SU-DHL-6 (cell line): ENCODE measurements at regions not wholly inside any gene's neighbourhood (a gene's known extent, or its start where the extent isn't known, plus 50 kb on each side); places are given as distances from the start of the nearest gene placed in this dataset.

Experiments
- H2AFZ ChIP-seq: fragments of 200-600 bp; sonication (generic); 2 replicates; pipeline ENCODE4 v1.6.1; 2014; ENCODE audit warnings: low read depth, mild to moderate bottlenecking, moderate library complexity, mixed read lengths, antibody characterized with exemption, low read length; ENCODE audit not compliant: severe bottlenecking
- H3F3A ChIP-seq: fragments of 200-600 bp; shearing (Covaris generic); 2 replicates; pipeline ENCODE4 v1.6.0; 2016; ENCODE audit warnings: antibody characterized with exemption, mild to moderate bottlenecking; ENCODE audit not compliant: insufficient read depth
- H3K27ac ChIP-seq: fragments of 200-600 bp; sonication (generic); 2 replicates; pipeline ENCODE4 v1.5.1; 2016; ENCODE audit warnings: low read depth, mild to moderate bottlenecking, low read length, moderate library complexity, mixed read lengths
- H3K27me3 ChIP-seq: fragments of 200-600 bp; sonication (generic), shearing (Covaris generic); 2 replicates; pipeline ENCODE4 v1.6.0; 2014; ENCODE audit warnings: mild to moderate bottlenecking, low read length
- H3K36me3 ChIP-seq: fragments of 200-600 bp; sonication (generic); 2 replicates; pipeline ENCODE4 v1.6.1; 2014; ENCODE audit warnings: mild to moderate bottlenecking, low read length, mixed read lengths
- H3K4me2 ChIP-seq: fragments of 300-600, 200-600 bp; shearing (Covaris generic), sonication (generic); 2 replicates; pipeline ENCODE4 v1.6.0; 2014; ENCODE audit warnings: low read length, low read depth, mild to moderate bottlenecking; ENCODE audit not compliant: poor library complexity, severe bottlenecking
- H3K4me3 ChIP-seq: fragments of 200-600 bp; sonication (generic); 2 replicates; pipeline ENCODE4 v1.5.1; 2014; ENCODE audit warnings: antibody characterized with exemption, low read length, mild to moderate bottlenecking, mixed read lengths; ENCODE audit not compliant: insufficient read depth, poor library complexity, severe bottlenecking
- H3K79me2 ChIP-seq: fragments of 200-600 bp; sonication (generic); 2 replicates; pipeline ENCODE4 v1.6.1; 2014; ENCODE audit warnings: mild to moderate bottlenecking, low read length, moderate library complexity; ENCODE audit not compliant: insufficient read depth
- H3K9ac ChIP-seq: fragments of 200-600 bp; sonication (generic); 2 replicates; pipeline ENCODE4 v1.7.0; 2014; ENCODE audit warnings: mild to moderate bottlenecking, low read length
- H3K9me2 ChIP-seq: fragments of 200-600 bp; sonication (generic); replicated peaks from 2 replicates; pipeline ENCODE4 v1.6.1; 2014; ENCODE audit warnings: low read length; ENCODE audit not compliant: insufficient read depth
- H3K9me3 ChIP-seq: fragments of 200-600 bp; sonication (generic); 2 replicates; pipeline ENCODE4 v1.6.1; 2014; ENCODE audit warnings: low read length, mixed read lengths; ENCODE audit not compliant: insufficient read depth
- H4K20me1 ChIP-seq: fragments of 200-600 bp; sonication (generic); 2 replicates; pipeline ENCODE4 v1.6.1; 2014; ENCODE audit warnings: low read depth, mild to moderate bottlenecking, antibody characterized with exemption, low read length, moderate library complexity, mixed read lengths
- EZH2phosphoT487 ChIP-seq: fragments of 200-600 bp; sonication (generic), shearing (Covaris generic); conservative IDR thresholded peaks from 2 replicates; pipeline ENCODE4 v1.6.1; 2018; ENCODE audit warnings: mild to moderate bottlenecking, antibody characterized with exemption, low read length, moderate library complexity, mixed read lengths
- TF ChIP-seq, protein P1 (sequence below): fragments of 200-600 bp; sonication (generic); IDR thresholded peaks from one replicate; pipeline ENCODE4 v1.5.1; 2017; ENCODE audit warnings: antibody characterized with exemption, mild to moderate bottlenecking, low read length, moderate library complexity; ENCODE audit not compliant: insufficient read depth, poor library complexity, severe bottlenecking

DNA sequence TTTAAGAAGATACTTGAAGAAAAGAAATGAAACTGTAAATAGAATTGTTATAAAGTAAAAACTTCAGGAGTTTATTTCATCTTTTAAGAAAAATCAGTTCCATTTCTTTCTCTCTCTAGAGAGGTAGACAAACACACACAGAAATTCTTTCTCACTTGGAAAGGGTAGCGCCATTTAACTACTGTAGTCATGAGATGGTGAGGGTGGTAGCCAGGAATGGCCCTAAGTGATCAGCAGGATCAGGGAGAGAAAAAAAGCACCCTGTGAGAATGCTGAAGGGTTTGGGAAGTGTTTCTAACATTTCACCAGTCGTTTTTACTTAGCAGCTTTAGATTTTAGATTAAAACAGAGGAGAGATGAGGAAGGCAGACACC is 205.7 kb upstream of the RUNX1 start:
- TF ChIP-seq, protein P1, sequence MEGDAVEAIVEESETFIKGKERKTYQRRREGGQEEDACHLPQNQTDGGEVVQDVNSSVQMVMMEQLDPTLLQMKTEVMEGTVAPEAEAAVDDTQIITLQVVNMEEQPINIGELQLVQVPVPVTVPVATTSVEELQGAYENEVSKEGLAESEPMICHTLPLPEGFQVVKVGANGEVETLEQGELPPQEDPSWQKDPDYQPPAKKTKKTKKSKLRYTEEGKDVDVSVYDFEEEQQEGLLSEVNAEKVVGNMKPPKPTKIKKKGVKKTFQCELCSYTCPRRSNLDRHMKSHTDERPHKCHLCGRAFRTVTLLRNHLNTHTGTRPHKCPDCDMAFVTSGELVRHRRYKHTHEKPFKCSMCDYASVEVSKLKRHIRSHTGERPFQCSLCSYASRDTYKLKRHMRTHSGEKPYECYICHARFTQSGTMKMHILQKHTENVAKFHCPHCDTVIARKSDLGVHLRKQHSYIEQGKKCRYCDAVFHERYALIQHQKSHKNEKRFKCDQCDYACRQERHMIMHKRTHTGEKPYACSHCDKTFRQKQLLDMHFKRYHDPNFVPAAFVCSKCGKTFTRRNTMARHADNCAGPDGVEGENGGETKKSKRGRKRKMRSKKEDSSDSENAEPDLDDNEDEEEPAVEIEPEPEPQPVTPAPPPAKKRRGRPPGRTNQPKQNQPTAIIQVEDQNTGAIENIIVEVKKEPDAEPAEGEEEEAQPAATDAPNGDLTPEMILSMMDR: no peak
- no peak for TF ChIP-seq EZH2phosphoT487
- no peaks in the 10 kb centered on the region for H4K20me1 ChIP-seq
- H3K9ac ChIP-seq: no peak overlapping the region
- no peaks in the 10 kb centered on the region for H3K79me2 ChIP-seq
- no peaks in the 10 kb centered on the region for H3K27me3 ChIP-seq
- H3K9me2 ChIP-seq: no peaks in the 10 kb centered on the region
- H3K27ac ChIP-seq: no peak overlapping the region
- H2AFZ ChIP-seq: no peak overlapping the region
- no peaks in the 10 kb centered on the region for H3K36me3 ChIP-seq
- H3K9me3 ChIP-seq: peaks cover 18% of the 10 kb centered on the region
- no peak overlapping the region for H3K4me2 ChIP-seq
- no peaks in the 10 kb centered on the region for H3F3A ChIP-seq
- H3K4me3 ChIP-seq: no peak overlapping the region

DNA sequence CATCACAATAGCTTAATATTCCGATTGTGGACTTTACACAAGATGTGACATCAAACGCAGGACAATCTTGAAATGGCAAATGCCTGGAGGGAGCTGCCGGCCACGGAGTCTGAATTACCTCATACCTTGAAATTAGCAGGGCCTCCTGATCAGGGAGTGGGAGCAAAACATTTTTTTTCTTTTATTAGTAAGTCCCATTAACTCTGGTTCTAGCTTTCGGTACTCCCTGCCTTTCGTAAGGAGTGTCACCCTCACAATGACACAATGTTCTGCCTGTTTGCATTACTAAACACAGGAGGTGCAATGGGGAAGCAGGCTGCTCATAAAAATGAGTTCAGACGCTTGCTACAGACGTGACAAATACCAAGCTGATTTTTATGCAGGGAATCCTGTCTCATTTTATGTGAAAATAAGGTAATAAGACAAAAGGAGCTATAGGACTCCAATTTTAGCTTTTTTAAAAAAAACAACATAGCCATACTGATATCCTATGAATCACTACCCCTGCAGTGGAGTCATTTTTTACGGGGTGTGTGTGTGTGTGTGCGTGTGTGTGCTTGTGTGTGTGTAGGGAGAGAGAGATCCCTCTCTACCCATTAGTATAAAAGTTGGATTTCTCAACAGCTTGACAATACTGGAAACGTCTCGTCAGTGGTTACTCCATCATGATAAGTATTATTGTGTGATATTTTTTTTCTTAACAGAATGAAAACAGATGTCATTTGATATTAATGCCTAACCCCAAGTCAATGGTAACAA is 205.1 kb upstream of the RUNX1 start:
- no peaks in the 10 kb centered on the region for H3K27me3 ChIP-seq
- no peaks in the 10 kb centered on the region for H4K20me1 ChIP-seq
- no peak overlapping the region for H3K4me2 ChIP-seq
- no peak overlapping the region for H3K27ac ChIP-seq
- peaks cover 24% of the 10 kb centered on the region for H3K9me3 ChIP-seq
- H3K4me3 ChIP-seq: no peak overlapping the region
- H3K79me2 ChIP-seq: no peaks in the 10 kb centered on the region
- no peaks in the 10 kb centered on the region for H3K9me2 ChIP-seq
- no peaks in the 10 kb centered on the region for H3F3A ChIP-seq
- no peak overlapping the region for H3K9ac ChIP-seq
- H2AFZ ChIP-seq: no peak overlapping the region
- no peaks in the 10 kb centered on the region for H3K36me3 ChIP-seq
- TF ChIP-seq, protein P1: no peak
- no peak for TF ChIP-seq EZH2phosphoT487

DNA sequence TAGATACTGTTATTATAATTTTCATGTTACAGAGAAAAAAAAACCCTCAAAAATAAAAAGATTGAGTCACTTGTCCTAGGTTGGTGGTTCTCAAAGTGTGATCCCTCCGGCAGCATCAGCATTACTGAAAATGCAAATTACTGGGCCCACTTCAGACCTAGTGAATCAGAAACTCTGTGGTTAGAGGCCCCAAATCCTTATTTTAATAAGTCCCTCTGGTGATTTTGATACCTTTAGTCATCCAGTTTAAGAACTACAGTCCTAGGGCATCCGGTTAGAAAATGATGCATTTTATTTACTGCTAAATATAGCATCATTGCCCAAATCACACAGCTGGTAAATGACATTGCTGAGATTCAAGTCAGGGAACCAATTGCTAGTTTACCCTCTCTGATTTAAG is 203.7 kb upstream of the RUNX1 start:
- H2AFZ ChIP-seq: no peak overlapping the region

More for the DNA sequence above, 203.7 kb upstream of the RUNX1 start:
- H3K4me2 ChIP-seq: no peak overlapping the region
- TF ChIP-seq EZH2phosphoT487: no peak
- TF ChIP-seq, protein P1: no peak
- no peaks in the 10 kb centered on the region for H3F3A ChIP-seq
- no peaks in the 10 kb centered on the region for H3K27me3 ChIP-seq
- no peak overlapping the region for H3K9ac ChIP-seq
- H3K9me2 ChIP-seq: no peaks in the 10 kb centered on the region
- H3K36me3 ChIP-seq: no peaks in the 10 kb centered on the region
- H3K4me3 ChIP-seq: no peak overlapping the region
- no peaks in the 10 kb centered on the region for H3K79me2 ChIP-seq
- no peaks in the 10 kb centered on the region for H4K20me1 ChIP-seq
- H3K9me3 ChIP-seq: peaks cover 24% of the 10 kb centered on the region
- H3K27ac ChIP-seq: no peak overlapping the region
